Fibroblast of the aortic adventitia (primary cell): ENCODE measurements at regions not wholly inside any gene's neighbourhood (a gene's known extent, or its start where the extent isn't known, plus 50 kb on each side); places are given as distances from the start of the nearest gene placed in this dataset.

Source experiments
- DNase-seq: peaks from one replicate; pipeline ENCODE4 v3.0.0-alpha.2; 2010; ENCODE audit warnings: low read depth
- H3K4me3 ChIP-seq: 2 replicates; pipeline ENCODE4 v1.5.1; 2011; ENCODE audit warnings: low read depth, mild to moderate bottlenecking, control low read depth, low read length, moderate library complexity
- TF ChIP-seq, protein P1 (sequence below): IDR thresholded peaks from 2 replicates; pipeline ENCODE4 v1.5.1; 2011; ENCODE audit warnings: mild to moderate bottlenecking, low read length, control low read depth, inconsistent platforms; ENCODE audit not compliant: insufficient read depth

DNA sequence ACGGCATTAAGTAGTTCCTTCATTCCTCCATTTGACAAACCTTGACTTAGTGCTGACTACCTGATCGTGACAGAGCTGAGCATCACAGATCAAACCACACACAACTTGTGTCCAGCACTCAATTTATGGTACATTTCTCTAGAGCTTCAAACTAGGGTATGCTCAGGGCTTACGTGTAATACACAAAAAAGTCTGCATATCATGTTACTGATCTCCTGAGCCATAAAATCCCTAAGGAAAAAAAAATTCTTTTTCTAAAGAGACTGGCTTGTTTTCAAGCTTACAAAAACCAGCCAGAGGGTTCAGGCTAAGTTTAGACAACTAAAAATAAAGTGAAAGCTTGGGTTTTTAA, 88.0 kb upstream of the ALKAL2 start:
- DNase-seq: no peak

DNA sequence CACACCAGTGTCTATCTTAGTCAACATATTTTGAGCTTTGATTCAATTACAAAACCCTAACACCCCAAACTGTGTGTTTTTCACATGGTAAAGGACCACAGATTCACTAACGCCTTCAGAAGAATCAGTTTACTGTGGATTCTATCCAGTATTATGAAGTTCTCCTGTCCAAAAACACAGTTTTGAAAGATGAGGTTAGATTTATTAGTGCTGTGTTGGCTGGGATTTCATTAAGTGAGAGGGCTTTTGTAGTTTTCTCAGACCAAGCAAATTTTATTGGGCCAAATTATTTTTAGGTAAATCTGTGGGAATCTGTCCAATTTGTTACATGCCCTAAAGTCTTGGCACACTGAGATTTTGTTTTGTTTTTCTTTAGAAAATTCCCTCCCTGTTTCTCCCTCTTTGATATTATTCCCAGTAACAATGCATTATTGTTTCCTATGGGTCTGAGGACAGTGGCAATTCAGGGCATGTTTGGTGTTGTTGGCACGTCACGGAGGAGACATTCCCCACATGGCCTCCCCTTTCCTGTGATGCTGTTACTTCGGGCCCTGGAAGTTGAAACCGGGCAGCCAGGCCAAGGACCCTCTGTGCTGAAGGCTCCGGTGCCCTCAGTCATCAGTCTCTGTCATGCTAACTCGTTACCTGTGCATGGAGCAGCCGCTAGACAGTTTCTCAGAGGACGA, 87.5 kb upstream of the ALKAL2 start:
- TF ChIP-seq, protein P1, sequence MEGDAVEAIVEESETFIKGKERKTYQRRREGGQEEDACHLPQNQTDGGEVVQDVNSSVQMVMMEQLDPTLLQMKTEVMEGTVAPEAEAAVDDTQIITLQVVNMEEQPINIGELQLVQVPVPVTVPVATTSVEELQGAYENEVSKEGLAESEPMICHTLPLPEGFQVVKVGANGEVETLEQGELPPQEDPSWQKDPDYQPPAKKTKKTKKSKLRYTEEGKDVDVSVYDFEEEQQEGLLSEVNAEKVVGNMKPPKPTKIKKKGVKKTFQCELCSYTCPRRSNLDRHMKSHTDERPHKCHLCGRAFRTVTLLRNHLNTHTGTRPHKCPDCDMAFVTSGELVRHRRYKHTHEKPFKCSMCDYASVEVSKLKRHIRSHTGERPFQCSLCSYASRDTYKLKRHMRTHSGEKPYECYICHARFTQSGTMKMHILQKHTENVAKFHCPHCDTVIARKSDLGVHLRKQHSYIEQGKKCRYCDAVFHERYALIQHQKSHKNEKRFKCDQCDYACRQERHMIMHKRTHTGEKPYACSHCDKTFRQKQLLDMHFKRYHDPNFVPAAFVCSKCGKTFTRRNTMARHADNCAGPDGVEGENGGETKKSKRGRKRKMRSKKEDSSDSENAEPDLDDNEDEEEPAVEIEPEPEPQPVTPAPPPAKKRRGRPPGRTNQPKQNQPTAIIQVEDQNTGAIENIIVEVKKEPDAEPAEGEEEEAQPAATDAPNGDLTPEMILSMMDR: no peak
- H3K4me3 ChIP-seq: no peak overlapping the region
- DNase-seq: no peak

More for the DNA sequence above, 88.0 kb upstream of the ALKAL2 start:
- TF ChIP-seq, protein P1: no peak
- no peak overlapping the region for H3K4me3 ChIP-seq

DNA sequence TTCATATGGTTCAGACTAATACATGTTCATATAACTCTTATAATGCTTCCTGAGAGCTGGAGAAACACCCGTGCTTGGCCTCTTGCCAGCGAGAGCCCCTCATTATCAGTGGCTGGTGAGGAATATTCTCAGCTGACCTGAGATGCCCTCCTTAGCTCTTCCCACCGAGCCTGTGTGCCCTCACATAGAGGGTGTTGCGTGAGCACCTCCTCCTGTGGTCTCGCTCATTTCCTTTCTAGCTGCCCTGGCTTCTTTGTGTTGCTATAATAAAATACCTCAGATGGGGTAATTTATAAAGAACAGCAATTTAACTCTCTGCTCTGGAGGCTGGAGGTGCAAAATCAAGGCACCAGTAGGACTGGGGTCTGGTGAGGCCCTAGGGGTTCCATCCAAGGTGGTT, 80.5 kb upstream of the ALKAL2 start:
- TF ChIP-seq, protein P1: no peak
- no peak for DNase-seq
- no peak overlapping the region for H3K4me3 ChIP-seq

DNA sequence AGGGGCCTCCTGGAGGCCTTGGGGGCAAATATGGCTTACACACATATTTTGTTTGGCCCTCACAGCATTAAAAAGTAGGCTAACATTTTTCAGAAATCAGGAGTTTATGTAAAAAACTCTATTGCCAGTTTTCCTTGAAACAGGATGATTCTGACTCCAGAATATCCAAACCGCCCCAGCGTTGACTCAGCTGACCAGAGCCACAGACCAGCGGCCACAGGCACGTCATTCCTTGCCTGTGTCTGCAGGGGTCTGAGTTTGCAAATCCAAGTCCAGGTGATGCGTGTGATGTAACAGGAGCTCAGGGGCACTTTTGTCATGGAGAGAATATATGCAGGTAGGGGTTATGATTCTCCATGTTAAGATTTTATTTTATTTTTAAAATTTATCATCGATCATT, 79.4 kb upstream of the ALKAL2 start:
- no peak for DNase-seq
- TF ChIP-seq, protein P1: no peak

DNA sequence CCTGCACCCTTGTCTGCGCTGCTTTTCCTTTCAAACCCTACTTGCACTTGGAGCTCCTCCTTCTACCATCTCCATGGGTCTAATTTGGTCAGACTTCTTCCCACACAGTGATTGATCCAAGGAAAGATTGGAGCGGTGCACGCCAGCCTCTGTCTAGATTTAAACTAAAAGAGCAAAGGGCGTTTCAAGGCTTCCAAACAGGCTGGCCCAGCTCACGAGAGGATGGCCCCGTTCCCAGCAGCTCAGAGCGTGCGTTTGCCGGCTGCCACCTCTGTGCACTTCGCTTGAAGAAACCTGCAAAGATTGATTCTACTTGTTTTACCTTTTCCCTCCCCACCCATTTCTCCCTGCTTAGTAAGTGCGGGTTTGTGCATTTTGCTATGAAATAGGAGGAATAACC, 78.8 kb upstream of the ALKAL2 start:
- DNase-seq: no peak
- TF ChIP-seq, protein P1: no peak
- no peak overlapping the region for H3K4me3 ChIP-seq

More for the DNA sequence above, 79.4 kb upstream of the ALKAL2 start:
- no peak overlapping the region for H3K4me3 ChIP-seq

DNA sequence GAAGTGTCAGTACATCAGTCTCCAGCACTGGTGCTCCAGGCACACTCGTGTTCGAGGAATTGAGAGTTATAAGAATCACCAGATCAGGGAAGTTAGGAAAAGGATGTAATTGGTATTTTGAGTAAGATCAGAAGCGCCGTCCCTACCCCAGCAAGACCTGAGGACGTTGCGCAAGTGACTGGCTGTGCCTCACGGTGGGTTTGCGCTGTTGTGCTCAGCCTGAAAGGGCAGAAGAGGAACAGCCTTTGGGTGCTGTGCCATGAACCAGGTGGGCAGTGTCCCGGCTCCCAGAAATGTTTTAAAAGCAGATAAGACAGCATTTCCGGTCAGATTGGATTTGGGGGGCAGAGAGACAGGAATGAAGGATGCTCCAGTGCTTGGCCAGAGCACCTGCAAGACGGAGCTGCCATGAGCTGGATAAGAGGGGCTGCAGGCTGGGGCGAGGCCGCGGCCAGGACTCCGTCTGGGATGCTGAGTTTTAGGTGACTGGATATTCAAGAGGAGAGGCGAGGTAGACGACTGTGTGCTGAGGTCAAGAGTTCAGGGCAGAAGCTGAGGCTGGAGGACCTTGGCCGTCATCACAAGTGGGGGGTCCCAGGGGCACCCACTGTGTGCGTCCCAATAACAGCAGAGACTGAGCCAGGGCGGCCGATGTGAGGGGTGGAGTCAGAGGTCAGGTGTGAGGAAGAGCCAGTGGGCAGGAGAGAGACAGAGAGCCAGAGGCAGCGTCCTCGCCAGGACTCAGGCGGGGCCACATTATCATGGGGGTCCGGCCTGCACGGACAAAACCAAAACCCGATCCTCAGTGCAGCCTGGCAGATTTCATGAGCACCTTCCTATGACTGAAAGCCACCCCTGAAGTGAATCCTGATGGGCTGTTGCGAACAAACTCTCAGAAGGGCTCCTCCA, 77.7 kb upstream of the ALKAL2 start:
- DNase-seq: no peak
- TF ChIP-seq, protein P1: no peak
- no peak overlapping the region for H3K4me3 ChIP-seq
